ENCODE measurements at regions not wholly inside any gene's neighbourhood (a gene's known extent, or its start where the extent isn't known, plus 50 kb on each side); places are given as distances from the start of the nearest gene placed in this dataset.

GRCh38 chr2:102999958-103000357 is 238.1 kb downstream of the TMEM182 start (continued):
- no peak for TF ChIP-seq USF2 (IDR thresholded peaks at IDR 0.05)

GRCh38 chr2:103002954-103003353 is 241.1 kb downstream of the TMEM182 start:
- TF ChIP-seq CHD2 (IDR thresholded peaks at IDR 0.05; ENCODE audit: low read length, partially characterized antibody) (no peak), TP53 (CRISPR knock-in tag; IDR thresholded peaks at IDR 0.05) (no peak), FOSL2 (IDR thresholded peaks at IDR 0.05) (no peak), FOSL2 (CRISPR knock-in tag; IDR thresholded peaks at IDR 0.05) (no peak)
- CTCF ChIA-PET = no interaction called here
- H3K27ac ChIP-seq = no peak overlapping the region
- no peak overlapping the region for H3K4me2 ChIP-seq
- POLR2A ChIA-PET = no interaction called here
- ATAC-seq = no peak
- no peak overlapping the region for H3K4me3 ChIP-seq
- 40% methylated on average over 4 of the region's 4 CpGs for WGBS (ENCODE audit: missing lambda C conversion rate)
- no peaks in the 10 kb centered on the region for H3K4me1 ChIP-seq
- no peak for FAIRE-seq
- no peak for DNase-seq (ENCODE audit: low read depth in 1 of 2, low spot score in 1 of 2)
- no peaks in the 10 kb centered on the region for H3K9me3 ChIP-seq

- Histone ChIP-seq H3K4me3 (no peak overlapping the region), H3K9me3 (no peaks in the 10 kb centered on the region), H3K4me1 (no peaks in the 10 kb centered on the region), H3K27ac (no peak overlapping the region), H3K4me2 (no peak overlapping the region)
- ATAC-seq = no peak
- TF ChIP-seq CHD2 (IDR thresholded peaks at IDR 0.05; ENCODE audit: low read length, partially characterized antibody) = no peak
- no peak for TF ChIP-seq MAZ (IDR thresholded peaks at IDR 0.05; ENCODE audit: borderline replicate concordance, low read depth, low read length)
- no peak for FAIRE-seq
- POLR2A ChIA-PET = no interaction called here
- CTCF ChIA-PET = no interaction called here
- WGBS (ENCODE audit: missing lambda C conversion rate) = 22% methylated on average over 9 of the region's 9 CpGs
- DNase-seq (ENCODE audit: low read depth in 1 of 2, low spot score in 1 of 2) = no peak
Measured at GRCh38 chr2:103003750-103004260, 242.0 kb downstream of the TMEM182 start.

DNA sequence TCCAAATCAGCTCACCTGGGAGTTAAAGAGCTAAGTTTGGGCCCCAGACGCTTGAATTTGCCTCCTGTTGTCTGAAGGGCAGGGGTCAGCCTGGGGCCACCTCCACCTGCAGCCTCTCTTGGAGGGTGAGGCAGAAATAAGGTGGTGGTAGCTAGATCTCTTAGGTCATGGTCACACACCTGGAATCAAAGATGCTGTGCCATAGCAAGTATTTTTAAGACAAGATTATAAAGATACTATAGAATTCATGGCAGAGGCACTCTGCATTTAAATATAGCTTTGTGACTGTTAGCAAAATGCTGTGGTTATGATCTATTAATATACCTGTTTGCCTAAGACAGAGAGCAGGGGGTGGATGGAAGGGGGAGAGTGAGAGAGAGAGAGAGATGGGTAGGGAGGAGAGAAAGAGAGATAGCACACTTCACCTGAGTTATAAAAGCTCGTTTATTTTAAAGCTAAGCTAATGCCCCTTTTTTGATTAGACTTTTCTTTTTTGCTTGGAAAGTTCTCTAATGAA is 242.7 kb downstream of the TMEM182 start:
- H3K4me1 ChIP-seq = no peaks in the 10 kb centered on the region
- no peak overlapping the region for H3K27ac ChIP-seq
- TF ChIP-seq MAZ (IDR thresholded peaks at IDR 0.05; ENCODE audit: borderline replicate concordance, low read depth, low read length) = no peak
- no peak for TF ChIP-seq HDAC2 (IDR thresholded peaks at IDR 0.05)
- TF ChIP-seq, protein P1, sequence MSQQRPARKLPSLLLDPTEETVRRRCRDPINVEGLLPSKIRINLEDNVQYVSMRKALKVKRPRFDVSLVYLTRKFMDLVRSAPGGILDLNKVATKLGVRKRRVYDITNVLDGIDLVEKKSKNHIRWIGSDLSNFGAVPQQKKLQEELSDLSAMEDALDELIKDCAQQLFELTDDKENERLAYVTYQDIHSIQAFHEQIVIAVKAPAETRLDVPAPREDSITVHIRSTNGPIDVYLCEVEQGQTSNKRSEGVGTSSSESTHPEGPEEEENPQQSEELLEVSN (IDR thresholded peaks at IDR 0.05; ENCODE audit: borderline replicate concordance, low read depth) = no peak
- TF ChIP-seq ESRRA (IDR thresholded peaks at IDR 0.05; ENCODE audit: borderline replicate concordance, low read length) = no peak
- TF ChIP-seq CHD4 (IDR thresholded peaks at IDR 0.05; ENCODE audit: borderline replicate concordance) = no peak
- TF ChIP-seq USF2 (IDR thresholded peaks at IDR 0.05) = no peak
- no peak for TF ChIP-seq RFX5 (IDR thresholded peaks at IDR 0.05)
- TF ChIP-seq RNF2 (IDR thresholded peaks at IDR 0.05; ENCODE audit: borderline replicate concordance, low read depth) = no peak
- TF ChIP-seq RARB (CRISPR knock-in tag; IDR thresholded peaks at IDR 0.05) = no peak
- no peak for TF ChIP-seq NFE2L2 (conservative IDR thresholded peaks at IDR 0.05; ENCODE audit: low read length)
- TF ChIP-seq MAFK (IDR thresholded peaks at IDR 0.05; ENCODE audit: partially characterized antibody) = no peak
- no peak for TF ChIP-seq GATA3 (IDR thresholded peaks at IDR 0.05; ENCODE audit: borderline replicate concordance)
- no peak for TF ChIP-seq NR3C1 (IDR thresholded peaks at IDR 0.05)
- TF ChIP-seq ZNF302 (CRISPR knock-in tag; IDR thresholded peaks at IDR 0.05) = no peak
- TF ChIP-seq BHLHE40 (IDR thresholded peaks at IDR 0.05; ENCODE audit: low read depth, low read length) = no peak
- no peak for TF ChIP-seq KDM5A (IDR thresholded peaks at IDR 0.05)
- no peak for TF ChIP-seq POLR2AphosphoS2 (conservative IDR thresholded peaks at IDR 0.05; ENCODE audit: low read length)
- TF ChIP-seq, protein P2, sequence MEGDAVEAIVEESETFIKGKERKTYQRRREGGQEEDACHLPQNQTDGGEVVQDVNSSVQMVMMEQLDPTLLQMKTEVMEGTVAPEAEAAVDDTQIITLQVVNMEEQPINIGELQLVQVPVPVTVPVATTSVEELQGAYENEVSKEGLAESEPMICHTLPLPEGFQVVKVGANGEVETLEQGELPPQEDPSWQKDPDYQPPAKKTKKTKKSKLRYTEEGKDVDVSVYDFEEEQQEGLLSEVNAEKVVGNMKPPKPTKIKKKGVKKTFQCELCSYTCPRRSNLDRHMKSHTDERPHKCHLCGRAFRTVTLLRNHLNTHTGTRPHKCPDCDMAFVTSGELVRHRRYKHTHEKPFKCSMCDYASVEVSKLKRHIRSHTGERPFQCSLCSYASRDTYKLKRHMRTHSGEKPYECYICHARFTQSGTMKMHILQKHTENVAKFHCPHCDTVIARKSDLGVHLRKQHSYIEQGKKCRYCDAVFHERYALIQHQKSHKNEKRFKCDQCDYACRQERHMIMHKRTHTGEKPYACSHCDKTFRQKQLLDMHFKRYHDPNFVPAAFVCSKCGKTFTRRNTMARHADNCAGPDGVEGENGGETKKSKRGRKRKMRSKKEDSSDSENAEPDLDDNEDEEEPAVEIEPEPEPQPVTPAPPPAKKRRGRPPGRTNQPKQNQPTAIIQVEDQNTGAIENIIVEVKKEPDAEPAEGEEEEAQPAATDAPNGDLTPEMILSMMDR (IDR thresholded peaks at IDR 0.05) = no peak
- no peaks in the 10 kb centered on the region for H3K9me3 ChIP-seq
- no peak for DNase-seq (ENCODE audit: low read depth in 1 of 2, low spot score in 1 of 2)
- WGBS (ENCODE audit: missing lambda C conversion rate) = 0% methylated on average over 2 of the region's 2 CpGs
- H3K4me3 ChIP-seq = no peak overlapping the region
- FAIRE-seq = no peak
- CTCF ChIA-PET = interaction anchor here (0.6 kb wide), 1 partner anchor 18 kb away, joined by 3 read pairs; no protein-coding TSS in a partner anchor
- H3K4me2 ChIP-seq = no peak overlapping the region
- no peak for ATAC-seq
- POLR2A ChIA-PET = no interaction called here
